Loucy (cell line): ENCODE measurements at regions not wholly inside any gene's neighbourhood (a gene's known extent, or its start where the extent isn't known, plus 50 kb on each side); places are given as distances from the start of the nearest gene placed in this dataset.

Experiments
- CTCF ChIP-seq: fragments of 200-600 bp; sonication (generic); conservative IDR thresholded peaks from 2 replicates; pipeline ENCODE4 v1.5.1; 2014; ENCODE audit warnings: mild to moderate bottlenecking, antibody characterized with exemption, low read length
- EZH2phosphoT487 ChIP-seq: fragments of 200-600 bp; IDR thresholded peaks from 2 replicates; pipeline ENCODE4 v1.6.1; 2018; ENCODE audit warnings: antibody characterized with exemption, mild to moderate bottlenecking, moderate library complexity, borderline replicate concordance

- TF ChIP-seq CTCF = no peak
- TF ChIP-seq EZH2phosphoT487 = no peak
These were observed 687.0 kb upstream of the ZNF608 start for GRCh38 chr5:125433457-125433856.
